ENCODE measurements at regions not wholly inside any gene's neighbourhood (a gene's known extent, or its start where the extent isn't known, plus 50 kb on each side); places are given as distances from the start of the nearest gene placed in this dataset.
A peak's percentile ranks its signal among the peaks of the same experiment; 100 is the strongest.
"Not testable (repeated sequence)": the region's sequence is repeated elsewhere in the genome, so short reads cannot be mapped to it uniquely, and the experiment has no call there.

GRCh38 chr1:221858818-221859611, 117.1 kb upstream of the DUSP10 start:
- in situ Hi-C loops (cut with HindIII; ENCODE audit: low sequenced_read_pairs): no loop called here
- DNase-seq (ENCODE audit: low read depth, low spot score): peak; percentile 80
- no peak overlapping the region for H3K4me3 ChIP-seq (ENCODE audit: low read depth, low read length)
- TF ChIP-seq CTCF (IDR thresholded peaks at IDR 0.05; ENCODE audit: low read depth, low read length): no peak

- H3K4me3 ChIP-seq (ENCODE audit: low read depth, low read length); in situ Hi-C loops (cut with HindIII; ENCODE audit: low sequenced_read_pairs); DNase-seq (ENCODE audit: low read depth, low spot score): not testable (repeated sequence)
Observed at GRCh38 chr1:221857094-221857444, 115.2 kb upstream of the DUSP10 start.

GRCh38 chr1:221856228-221857093, 114.6 kb upstream of the DUSP10 start:
- in situ Hi-C loops (cut with HindIII; ENCODE audit: low sequenced_read_pairs): no loop called here
- TF ChIP-seq CTCF (IDR thresholded peaks at IDR 0.05; ENCODE audit: low read depth, low read length): no peak
- DNase-seq (ENCODE audit: low read depth, low spot score): peak; percentile 60
- H3K4me3 ChIP-seq (ENCODE audit: low read depth, low read length): no peak overlapping the region

GRCh38 chr1:221855156-221855555, 113.3 kb upstream of the DUSP10 start:
- in situ Hi-C loops (cut with HindIII; ENCODE audit: low sequenced_read_pairs): no loop called here
- no peak overlapping the region for H3K4me3 ChIP-seq (ENCODE audit: low read depth, low read length)
- no peak for TF ChIP-seq CTCF (IDR thresholded peaks at IDR 0.05; ENCODE audit: low read depth, low read length)
- no peak for DNase-seq (ENCODE audit: low read depth, low spot score)

GRCh38 chr1:221851336-221851735, 109.4 kb upstream of the DUSP10 start:
- no peak for TF ChIP-seq CTCF (IDR thresholded peaks at IDR 0.05; ENCODE audit: low read depth, low read length)
- no peak for DNase-seq (ENCODE audit: low read depth, low spot score)
- in situ Hi-C loops (cut with HindIII; ENCODE audit: low sequenced_read_pairs): no loop called here
- H3K4me3 ChIP-seq (ENCODE audit: low read depth, low read length): no peak overlapping the region

GRCh38 chr1:221850470-221851187, 108.7 kb upstream of the DUSP10 start:
- in situ Hi-C loops (cut with HindIII; ENCODE audit: low sequenced_read_pairs): no loop called here

More at GRCh38 chr1:221850470-221851187, 108.7 kb upstream of the DUSP10 start:
- no peak overlapping the region for H3K4me3 ChIP-seq (ENCODE audit: low read depth, low read length)
- DNase-seq (ENCODE audit: low read depth, low spot score): no peak
- no peak for TF ChIP-seq CTCF (IDR thresholded peaks at IDR 0.05; ENCODE audit: low read depth, low read length)

All from astrocyte of the spinal cord (primary cell).